ENCODE measurements at regions not wholly inside any gene's neighbourhood (a gene's known extent, or its start where the extent isn't known, plus 50 kb on each side); places are given as distances from the start of the nearest gene placed in this dataset.

- TF ChIP-seq CTCF (IDR thresholded peaks at IDR 0.05; ENCODE audit: low read depth, low read length, poor library complexity, severe bottlenecking) (no peak), EZH2phosphoT487 (IDR thresholded peaks at IDR 0.05; ENCODE audit: borderline replicate concordance, low read length) (no peak)
Observed at GRCh38 chr1:118481126-118481525, 296.1 kb upstream of the SPAG17 start.
